ENCODE measurements at regions not wholly inside any gene's neighbourhood (a gene's known extent, or its start where the extent isn't known, plus 50 kb on each side); places are given as distances from the start of the nearest gene placed in this dataset.

DNA sequence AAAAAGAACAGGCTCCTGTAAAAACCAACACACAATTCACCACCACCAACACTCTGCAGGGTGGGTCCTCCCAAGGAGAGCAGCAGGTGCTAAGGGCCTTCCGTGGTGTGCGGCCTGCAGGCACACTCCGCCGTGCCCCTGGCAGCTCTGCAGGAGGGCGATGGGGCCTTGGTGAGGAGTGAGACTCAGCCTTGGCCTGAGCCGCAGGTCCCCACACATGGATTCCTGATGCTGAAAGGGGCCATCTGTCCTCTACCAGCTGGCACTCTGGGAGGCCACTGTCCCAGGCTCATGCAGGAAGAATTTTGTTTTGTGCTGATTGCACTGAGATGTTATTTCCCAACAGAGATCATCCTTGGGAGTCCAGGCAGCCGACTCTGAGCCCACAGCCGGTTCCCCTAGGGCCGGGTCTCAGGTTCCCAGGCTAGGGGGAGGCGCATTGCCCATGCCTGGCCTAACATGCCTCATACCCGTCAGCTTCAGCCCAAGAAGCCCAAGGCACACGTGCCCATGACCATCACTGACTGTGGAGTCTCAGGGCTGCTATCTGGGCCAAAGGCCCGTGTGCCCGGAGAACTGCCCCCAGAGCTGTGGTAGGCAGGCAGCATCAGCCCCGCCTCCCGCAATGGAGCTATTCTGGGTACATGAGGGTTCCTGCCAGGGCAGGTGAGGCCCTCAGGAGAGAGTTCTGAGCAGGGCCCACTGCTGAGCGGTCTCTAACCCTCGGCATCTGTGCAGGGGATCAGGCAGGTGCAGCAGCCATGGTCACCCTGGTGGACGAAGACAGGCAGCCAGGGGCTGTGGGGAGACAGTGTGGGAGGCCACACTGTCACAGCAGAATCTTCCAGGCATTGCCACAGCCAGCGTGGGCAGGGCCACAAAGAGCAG, 97.9 kb upstream of the ZNF469 start (continued):
- TF ChIP-seq, protein P1, sequence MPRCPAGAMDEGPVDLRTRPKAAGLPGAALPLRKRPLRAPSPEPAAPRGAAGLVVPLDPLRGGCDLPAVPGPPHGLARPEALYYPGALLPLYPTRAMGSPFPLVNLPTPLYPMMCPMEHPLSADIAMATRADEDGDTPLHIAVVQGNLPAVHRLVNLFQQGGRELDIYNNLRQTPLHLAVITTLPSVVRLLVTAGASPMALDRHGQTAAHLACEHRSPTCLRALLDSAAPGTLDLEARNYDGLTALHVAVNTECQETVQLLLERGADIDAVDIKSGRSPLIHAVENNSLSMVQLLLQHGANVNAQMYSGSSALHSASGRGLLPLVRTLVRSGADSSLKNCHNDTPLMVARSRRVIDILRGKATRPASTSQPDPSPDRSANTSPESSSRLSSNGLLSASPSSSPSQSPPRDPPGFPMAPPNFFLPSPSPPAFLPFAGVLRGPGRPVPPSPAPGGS (IDR thresholded peaks at IDR 0.05): no peak
- TF ChIP-seq TP53 (CRISPR knock-in tag; IDR thresholded peaks at IDR 0.05) (no peak), NFE2L2 (conservative IDR thresholded peaks at IDR 0.05; ENCODE audit: low read length) (no peak), CEBPB (IDR thresholded peaks at IDR 0.05) (no peak), EHF (CRISPR knock-in tag; IDR thresholded peaks at IDR 0.05) (no peak), GATA3 (IDR thresholded peaks at IDR 0.05; ENCODE audit: borderline replicate concordance) (no peak)
- TF ChIP-seq, protein P2, sequence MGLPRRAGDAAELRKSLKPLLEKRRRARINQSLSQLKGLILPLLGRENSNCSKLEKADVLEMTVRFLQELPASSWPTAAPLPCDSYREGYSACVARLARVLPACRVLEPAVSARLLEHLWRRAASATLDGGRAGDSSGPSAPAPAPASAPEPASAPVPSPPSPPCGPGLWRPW (IDR thresholded peaks at IDR 0.05): no peak

DNA sequence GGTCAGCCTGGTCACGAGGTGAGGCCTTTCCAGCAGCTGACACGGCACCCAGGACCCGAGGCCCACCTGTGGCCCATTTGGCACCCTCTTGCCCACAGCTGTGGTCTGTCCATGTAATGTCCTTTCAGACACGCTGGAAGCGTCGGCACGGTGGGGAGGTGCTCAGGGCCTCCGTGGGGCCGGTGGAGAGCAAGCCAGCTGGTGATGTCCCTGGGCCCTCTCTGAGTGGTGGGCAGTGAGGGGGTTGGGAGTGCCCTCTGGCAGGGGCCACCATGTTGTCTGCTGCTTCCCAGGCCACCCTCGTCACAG, 97.3 kb upstream of the ZNF469 start:
- ATAC-seq (no peak), FAIRE-seq (no peak), DNase-seq (ENCODE audit: low read depth in 1 of 2, low spot score in 1 of 2) (no peak)
- WGBS (ENCODE audit: missing lambda C conversion rate): 84% methylated on average over 10 of the region's 10 CpGs
- ChIA-PET CTCF (no interaction called here), POLR2A (no interaction called here)
- Histone ChIP-seq H3K4me3 (no peak overlapping the region), H3K4me1 (peaks cover 12% of the 10 kb centered on the region), H3K4me2 (no peak overlapping the region), H3K9me3 (peaks cover 57% of the 10 kb centered on the region), H3K27ac (no peak overlapping the region)
- TF ChIP-seq ZSCAN20 (CRISPR knock-in tag; IDR thresholded peaks at IDR 0.05) (no peak), FOSL2 (IDR thresholded peaks at IDR 0.05) (no peak), FOSL2 (CRISPR knock-in tag; IDR thresholded peaks at IDR 0.05) (no peak), HDAC2 (IDR thresholded peaks at IDR 0.05) (no peak), MAZ (IDR thresholded peaks at IDR 0.05; ENCODE audit: borderline replicate concordance, low read depth, low read length) (no peak), TP53 (CRISPR knock-in tag; IDR thresholded peaks at IDR 0.05) (no peak), SREBF2 (IDR thresholded peaks at IDR 0.05) (no peak), NPAS2 (CRISPR knock-in tag; IDR thresholded peaks at IDR 0.05; ENCODE audit: borderline replicate concordance) (no peak), NFE2L2 (conservative IDR thresholded peaks at IDR 0.05; ENCODE audit: low read length) (no peak), CHD2 (IDR thresholded peaks at IDR 0.05; ENCODE audit: low read length, partially characterized antibody) (no peak), EHF (CRISPR knock-in tag; IDR thresholded peaks at IDR 0.05) (no peak)
- TF ChIP-seq, protein P3, sequence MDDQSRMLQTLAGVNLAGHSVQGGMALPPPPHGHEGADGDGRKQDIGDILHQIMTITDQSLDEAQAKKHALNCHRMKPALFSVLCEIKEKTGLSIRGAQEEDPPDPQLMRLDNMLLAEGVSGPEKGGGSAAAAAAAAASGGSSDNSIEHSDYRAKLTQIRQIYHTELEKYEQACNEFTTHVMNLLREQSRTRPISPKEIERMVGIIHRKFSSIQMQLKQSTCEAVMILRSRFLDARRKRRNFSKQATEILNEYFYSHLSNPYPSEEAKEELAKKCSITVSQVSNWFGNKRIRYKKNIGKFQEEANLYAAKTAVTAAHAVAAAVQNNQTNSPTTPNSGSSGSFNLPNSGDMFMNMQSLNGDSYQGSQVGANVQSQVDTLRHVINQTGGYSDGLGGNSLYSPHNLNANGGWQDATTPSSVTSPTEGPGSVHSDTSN (IDR thresholded peaks at IDR 0.05): no peak
- TF ChIP-seq, protein P4, sequence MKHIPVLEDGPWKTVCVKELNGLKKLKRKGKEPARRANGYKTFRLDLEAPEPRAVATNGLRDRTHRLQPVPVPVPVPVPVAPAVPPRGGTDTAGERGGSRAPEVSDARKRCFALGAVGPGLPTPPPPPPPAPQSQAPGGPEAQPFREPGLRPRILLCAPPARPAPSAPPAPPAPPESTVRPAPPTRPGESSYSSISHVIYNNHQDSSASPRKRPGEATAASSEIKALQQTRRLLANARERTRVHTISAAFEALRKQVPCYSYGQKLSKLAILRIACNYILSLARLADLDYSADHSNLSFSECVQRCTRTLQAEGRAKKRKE (CRISPR knock-in tag; IDR thresholded peaks at IDR 0.05; ENCODE audit: low read depth): no peak
- TF ChIP-seq, protein P5, sequence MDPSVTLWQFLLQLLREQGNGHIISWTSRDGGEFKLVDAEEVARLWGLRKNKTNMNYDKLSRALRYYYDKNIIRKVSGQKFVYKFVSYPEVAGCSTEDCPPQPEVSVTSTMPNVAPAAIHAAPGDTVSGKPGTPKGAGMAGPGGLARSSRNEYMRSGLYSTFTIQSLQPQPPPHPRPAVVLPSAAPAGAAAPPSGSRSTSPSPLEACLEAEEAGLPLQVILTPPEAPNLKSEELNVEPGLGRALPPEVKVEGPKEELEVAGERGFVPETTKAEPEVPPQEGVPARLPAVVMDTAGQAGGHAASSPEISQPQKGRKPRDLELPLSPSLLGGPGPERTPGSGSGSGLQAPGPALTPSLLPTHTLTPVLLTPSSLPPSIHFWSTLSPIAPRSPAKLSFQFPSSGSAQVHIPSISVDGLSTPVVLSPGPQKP (IDR thresholded peaks at IDR 0.05; ENCODE audit: low read depth, low read length): no peak

DNA sequence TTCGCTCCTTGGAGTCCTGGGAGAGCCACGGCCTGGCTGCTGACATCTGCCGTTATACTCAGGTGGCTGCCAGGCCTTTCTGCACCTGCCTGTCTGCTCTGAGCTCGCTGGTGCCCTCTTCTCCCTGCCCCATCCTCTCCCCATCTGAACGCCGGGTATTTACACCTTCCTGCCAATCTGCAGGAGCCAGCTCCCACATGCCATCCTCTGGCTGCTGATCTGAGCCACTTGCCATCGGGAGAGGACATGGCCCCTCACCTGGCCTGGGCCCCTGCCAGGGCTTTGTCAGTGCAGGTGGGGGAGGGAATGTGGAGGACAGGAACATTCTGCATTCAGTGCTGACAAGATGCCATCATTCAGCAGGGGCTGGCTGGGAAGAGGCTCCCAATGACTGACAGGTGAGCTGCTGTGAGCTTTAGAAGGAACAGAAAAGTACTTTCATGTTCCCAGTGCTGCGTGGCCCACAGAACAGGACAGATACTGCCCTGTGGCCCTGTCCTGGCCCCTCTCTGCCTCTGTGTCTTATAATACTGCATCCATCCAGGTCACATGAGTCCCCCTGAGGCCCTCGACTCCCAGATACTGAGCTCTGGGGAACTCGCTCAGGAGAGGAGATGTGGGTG, 96.3 kb upstream of the ZNF469 start:
- Histone ChIP-seq H3K4me1 (peaks cover 12% of the 10 kb centered on the region), H3K27ac (no peak overlapping the region), H3K9me3 (peaks cover 64% of the 10 kb centered on the region), H3K4me2 (no peak overlapping the region), H3K4me3 (no peak overlapping the region)
- 84% methylated on average over 9 of the region's 10 CpGs for WGBS (ENCODE audit: missing lambda C conversion rate)
- FAIRE-seq (no peak), ATAC-seq (no peak), DNase-seq (ENCODE audit: low read depth in 1 of 2, low spot score in 1 of 2) (no peak)
- ChIA-PET CTCF (interaction anchor here (1.3 to 2.1 kb wide), 4 partner anchors 44 to 105 kb away, joined by 3 to 6 read pairs (median 4); no protein-coding TSS in a partner anchor), POLR2A (no interaction called here)
- TF ChIP-seq, protein P2 (IDR thresholded peaks at IDR 0.05): no peak
- TF ChIP-seq KDM1A (IDR thresholded peaks at IDR 0.05; ENCODE audit: low read depth): no peak
